H9 (cell line): ENCODE measurements at regions not wholly inside any gene's neighbourhood (a gene's known extent, or its start where the extent isn't known, plus 50 kb on each side); places are given as distances from the start of the nearest gene placed in this dataset.

ENCODE experiments used
- DNase-seq: peaks from one replicate; pipeline ENCODE4 v3.0.0-alpha.2; 2017
- H2AFZ ChIP-seq: one replicate; pipeline ENCODE4 v1.6.1; 2013; ENCODE audit warnings: mild to moderate bottlenecking, low read length, control low read depth, moderate library complexity
- H2AK5ac ChIP-seq: 2 replicates; pipeline ENCODE4 v1.6.1; 2013; ENCODE audit warnings: low read length, control low read depth, mixed read lengths; ENCODE audit not compliant: insufficient read length
- H2BK120ac ChIP-seq: one replicate; pipeline ENCODE4 v1.6.1; 2013; ENCODE audit warnings: low read depth, mild to moderate bottlenecking, low read length, control low read depth, inconsistent platforms; ENCODE audit not compliant: poor library complexity, severe bottlenecking
- H2BK12ac ChIP-seq: 2 replicates; pipeline ENCODE4 v1.6.1; 2013; ENCODE audit warnings: low read length, control low read depth, mixed read lengths, low read depth; ENCODE audit not compliant: insufficient read length
- H2BK15ac ChIP-seq: 2 replicates; pipeline ENCODE4 v1.6.1; 2013; ENCODE audit warnings: low read depth, low read length, control low read depth
- H2BK20ac ChIP-seq: one replicate; pipeline ENCODE4 v1.6.1; 2013; ENCODE audit warnings: low read depth, mild to moderate bottlenecking, low read length, control low read depth, inconsistent platforms; ENCODE audit not compliant: poor library complexity, severe bottlenecking
- H2BK5ac ChIP-seq: 2 replicates; pipeline ENCODE4 v1.6.1; 2013; ENCODE audit warnings: low read length, control low read depth, mixed read lengths; ENCODE audit not compliant: insufficient read length
- H3K14ac ChIP-seq: 2 replicates; pipeline ENCODE4 v1.6.1; 2013; ENCODE audit warnings: low read length, control low read depth; ENCODE audit not compliant: insufficient read depth
- H3K18ac ChIP-seq: 2 replicates; pipeline ENCODE4 v1.6.1; 2013; ENCODE audit warnings: low read depth, mild to moderate bottlenecking, mixed read lengths, low read length, control low read depth; ENCODE audit not compliant: insufficient read length
- H3K23ac ChIP-seq: 2 replicates; pipeline ENCODE4 v1.6.1; 2013; ENCODE audit warnings: low read length, control low read depth, mixed read lengths, low read depth; ENCODE audit not compliant: insufficient read length
- H3K23me2 ChIP-seq: 2 replicates; pipeline ENCODE4 v1.6.1; 2013; ENCODE audit warnings: low read depth, mild to moderate bottlenecking, mixed read lengths, low read length, control low read depth; ENCODE audit not compliant: insufficient read length, poor library complexity, severe bottlenecking
- H3K27ac ChIP-seq: 2 replicates; pipeline ENCODE4 v1.5.1; 2013; ENCODE audit warnings: low read length, control low read depth, mixed read lengths, low read depth; ENCODE audit not compliant: insufficient read length
- H3K27me3 ChIP-seq: 2 replicates; pipeline ENCODE4 v1.6.1; 2013; ENCODE audit warnings: low read length, control low read depth, inconsistent platforms; ENCODE audit not compliant: insufficient read depth
- H3K4ac ChIP-seq: 2 replicates; pipeline ENCODE4 v1.6.1; 2013; ENCODE audit warnings: low read depth, mild to moderate bottlenecking, control low read depth, inconsistent platforms, low read length, moderate library complexity
- H3K4me1 ChIP-seq: 2 replicates; pipeline ENCODE4 v1.6.1; 2013; ENCODE audit warnings: low read length, control low read depth, inconsistent platforms; ENCODE audit not compliant: insufficient read depth
- H3K4me2 ChIP-seq: 2 replicates; pipeline ENCODE4 v1.6.1; 2013; ENCODE audit warnings: low read length, control low read depth, mixed read lengths; ENCODE audit not compliant: insufficient read length, insufficient read depth
- H3K56ac ChIP-seq: 2 replicates; pipeline ENCODE4 v1.6.1; 2013; ENCODE audit warnings: low read depth, mild to moderate bottlenecking, mixed read lengths, low read length, control low read depth; ENCODE audit not compliant: insufficient read length
- H3K79me1 ChIP-seq: 2 replicates; pipeline ENCODE4 v1.6.1; 2013; ENCODE audit warnings: low read depth, mild to moderate bottlenecking, moderate library complexity, low read length, control low read depth, inconsistent platforms; ENCODE audit not compliant: insufficient read depth, poor library complexity, severe bottlenecking
- H3K79me2 ChIP-seq: 2 replicates; pipeline ENCODE4 v1.6.1; 2013; ENCODE audit warnings: low read length, control low read depth, inconsistent platforms; ENCODE audit not compliant: insufficient read depth
- H3K9ac ChIP-seq: 2 replicates; pipeline ENCODE4 v1.6.1; 2013; ENCODE audit warnings: low read length, control low read depth, mixed read lengths; ENCODE audit not compliant: insufficient read length; ENCODE audit errors: extremely low read depth
- H3K9me3 ChIP-seq: one replicate; pipeline ENCODE4 v1.6.1; 2013; ENCODE audit warnings: low read depth, low read length, inconsistent platforms; ENCODE audit not compliant: control insufficient read depth
- H3T11ph ChIP-seq: one replicate; pipeline ENCODE4 v1.6.1; 2013; ENCODE audit warnings: mild to moderate bottlenecking, low read length, control low read depth, inconsistent platforms
- H4K20me1 ChIP-seq: one replicate; pipeline ENCODE4 v1.6.1; 2013; ENCODE audit not compliant: control insufficient read depth, insufficient read length, insufficient read depth
- H4K5ac ChIP-seq: 2 replicates; pipeline ENCODE4 v1.6.1; 2013; ENCODE audit warnings: low read depth, mild to moderate bottlenecking, mixed read lengths, low read length, control low read depth; ENCODE audit not compliant: insufficient read length
- H4K8ac ChIP-seq: replicated peaks from 2 replicates; pipeline ENCODE4 v1.6.1; 2013; ENCODE audit warnings: low read length, control low read depth, mixed read lengths, low read depth; ENCODE audit not compliant: insufficient read length
- H4K91ac ChIP-seq: 2 replicates; pipeline ENCODE4 v1.6.1; 2013; ENCODE audit warnings: low read depth, mild to moderate bottlenecking, moderate library complexity, mixed read lengths, low read length, control low read depth; ENCODE audit not compliant: insufficient read length
- H3K27ac Mint-ChIP-seq, 3 experiments: 2 replicates in 2 of 3; 3 replicates in 1 of 3; pipeline ENCODE4 v1.8.0; 2020 to 2021; ENCODE audit warnings: mixed read lengths in 3 of 3, mild to moderate bottlenecking in 1 of 3, moderate library complexity in 1 of 3
- H3K27me3 Mint-ChIP-seq: 2 replicates; pipeline ENCODE4 v1.8.0; 2021; ENCODE audit warnings: low read depth, mild to moderate bottlenecking, moderate library complexity, mixed read lengths
- H3K36me3 Mint-ChIP-seq, 3 experiments: 2 replicates in 2 of 3; 3 replicates in 1 of 3; pipeline ENCODE4 v1.8.0; 2020 to 2021; ENCODE audit warnings: low read depth in 3 of 3, mixed read lengths in 3 of 3; ENCODE audit not compliant: insufficient read depth in 1 of 3
- H3K4me1 Mint-ChIP-seq, 2 experiments: 2 replicates each; pipeline ENCODE4 v1.8.0; 2020; ENCODE audit warnings: mixed read lengths in 2 of 2
- H3K4me3 Mint-ChIP-seq, 2 experiments: 2 replicates in 1 of 2; 3 replicates in 1 of 2; pipeline ENCODE4 v1.8.0; 2020 to 2021; ENCODE audit warnings: mild to moderate bottlenecking in 2 of 2, mixed read lengths in 2 of 2, moderate library complexity in 1 of 2
- H3K9me3 Mint-ChIP-seq, 2 experiments: 2 replicates in 1 of 2; 3 replicates in 1 of 2; pipeline ENCODE4 v1.8.0; 2020; ENCODE audit warnings: mild to moderate bottlenecking in 2 of 2, mixed read lengths in 2 of 2, moderate library complexity in 1 of 2
- WGBS: extraction: QIAGEN DNeasy Blood & Tissue Kit; methylation state at CpG from one replicate; pipeline ENCODE4 v1.1.7; 2013; ENCODE audit warnings: missing lambda C conversion rate, low lambda C conversion rate, mixed read lengths; ENCODE audit not compliant: insufficient read length; ENCODE audit errors: extremely low coverage; 5-methylcytosine and 5-hydroxymethylcytosine counted together
- TF ChIP-seq, protein P1 (sequence below): fragments of 200-600 bp; sonication (generic); conservative IDR thresholded peaks from 3 replicates; pipeline ENCODE4 v1.8.0; 2021; ENCODE audit warnings: antibody characterized with exemption, mild to moderate bottlenecking

GRCh38 chr1:22323846-22324504 lies 127.7 kb upstream of the ZBTB40 start:
- Histone ChIP-seq H3K27ac (no peak overlapping the region), H2BK12ac (no peak overlapping the region), H3K79me1 (no peaks in the 10 kb centered on the region), H4K5ac (no peak overlapping the region), H3K23me2 (no peaks in the 10 kb centered on the region), H2AK5ac (no peak overlapping the region), H3K27me3 (no peaks in the 10 kb centered on the region; the same call in 1 of the 2 replicates), H3K9me3 (no peaks in the 10 kb centered on the region), H2BK5ac (no peak overlapping the region), H3K4ac (no peak overlapping the region), H2BK120ac (no peak overlapping the region), H3K4me2 (no peak overlapping the region), H2AFZ (no peak overlapping the region), H4K20me1 (no peaks in the 10 kb centered on the region), H4K91ac (no peak overlapping the region), H3K9ac (no peak overlapping the region), H3T11ph (no peak overlapping the region), H3K23ac (no peak overlapping the region), H3K56ac (no peak overlapping the region), H2BK15ac (no peak overlapping the region), H4K8ac (no peak overlapping the region), H3K4me1 (peaks cover 15% of the 10 kb centered on the region), H3K18ac (no peak overlapping the region), H3K79me2 (no peaks in the 10 kb centered on the region), H3K14ac (no peak overlapping the region), H2BK20ac (no peak overlapping the region)
- no peaks in the 10 kb centered on the region for H3K36me3 Mint-ChIP-seq
- H3K27ac Mint-ChIP-seq: no peak overlapping the region
- peaks cover 36 to 43% of the 10 kb centered on the region in 2 experiments for H3K4me1 Mint-ChIP-seq
- DNase-seq: no peak
- H3K9me3 Mint-ChIP-seq: no peaks in the 10 kb centered on the region
- peaks cover 5% of the 10 kb centered on the region for H3K27me3 Mint-ChIP-seq
- no peak overlapping the region for H3K4me3 Mint-ChIP-seq
- no CpG with 5 or more reads among the region's 11 CpGs for WGBS
- TF ChIP-seq, protein P1, sequence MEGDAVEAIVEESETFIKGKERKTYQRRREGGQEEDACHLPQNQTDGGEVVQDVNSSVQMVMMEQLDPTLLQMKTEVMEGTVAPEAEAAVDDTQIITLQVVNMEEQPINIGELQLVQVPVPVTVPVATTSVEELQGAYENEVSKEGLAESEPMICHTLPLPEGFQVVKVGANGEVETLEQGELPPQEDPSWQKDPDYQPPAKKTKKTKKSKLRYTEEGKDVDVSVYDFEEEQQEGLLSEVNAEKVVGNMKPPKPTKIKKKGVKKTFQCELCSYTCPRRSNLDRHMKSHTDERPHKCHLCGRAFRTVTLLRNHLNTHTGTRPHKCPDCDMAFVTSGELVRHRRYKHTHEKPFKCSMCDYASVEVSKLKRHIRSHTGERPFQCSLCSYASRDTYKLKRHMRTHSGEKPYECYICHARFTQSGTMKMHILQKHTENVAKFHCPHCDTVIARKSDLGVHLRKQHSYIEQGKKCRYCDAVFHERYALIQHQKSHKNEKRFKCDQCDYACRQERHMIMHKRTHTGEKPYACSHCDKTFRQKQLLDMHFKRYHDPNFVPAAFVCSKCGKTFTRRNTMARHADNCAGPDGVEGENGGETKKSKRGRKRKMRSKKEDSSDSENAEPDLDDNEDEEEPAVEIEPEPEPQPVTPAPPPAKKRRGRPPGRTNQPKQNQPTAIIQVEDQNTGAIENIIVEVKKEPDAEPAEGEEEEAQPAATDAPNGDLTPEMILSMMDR: no peak
